ENCODE measurements at regions not wholly inside any gene's neighbourhood (a gene's known extent, or its start where the extent isn't known, plus 50 kb on each side); places are given as distances from the start of the nearest gene placed in this dataset.

GRCh38 chr18:57916684-57917083 is 113.6 kb upstream of the ATP8B1 start:
- DNase-seq (ENCODE audit: low read depth in 3 of 3), result no peak

GRCh38 chr18:57915865-57916582 is 112.9 kb upstream of the ATP8B1 start:
- no peak for DNase-seq (ENCODE audit: low read depth in 3 of 3)

DNA sequence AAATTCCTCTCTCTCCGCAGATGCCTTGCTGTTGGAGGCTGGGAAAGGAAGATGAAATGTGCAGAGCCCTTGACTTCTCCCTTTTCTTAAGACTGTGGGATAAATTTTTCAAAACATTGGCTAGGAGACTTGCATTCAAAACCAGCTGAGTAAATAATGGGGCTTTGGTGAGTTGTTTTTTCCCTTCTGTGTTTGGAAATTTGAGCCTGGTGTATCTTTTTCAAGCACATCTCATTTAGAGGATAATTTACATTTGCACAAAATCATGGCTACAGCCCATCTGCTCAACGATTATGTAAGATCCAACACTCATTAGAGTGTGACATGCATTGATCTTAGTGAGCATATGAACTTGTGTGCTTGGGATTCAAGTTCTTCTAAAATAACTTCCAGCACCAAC is 112.1 kb upstream of the ATP8B1 start:
- DNase-seq (ENCODE audit: low read depth in 3 of 3), result no peak

DNA sequence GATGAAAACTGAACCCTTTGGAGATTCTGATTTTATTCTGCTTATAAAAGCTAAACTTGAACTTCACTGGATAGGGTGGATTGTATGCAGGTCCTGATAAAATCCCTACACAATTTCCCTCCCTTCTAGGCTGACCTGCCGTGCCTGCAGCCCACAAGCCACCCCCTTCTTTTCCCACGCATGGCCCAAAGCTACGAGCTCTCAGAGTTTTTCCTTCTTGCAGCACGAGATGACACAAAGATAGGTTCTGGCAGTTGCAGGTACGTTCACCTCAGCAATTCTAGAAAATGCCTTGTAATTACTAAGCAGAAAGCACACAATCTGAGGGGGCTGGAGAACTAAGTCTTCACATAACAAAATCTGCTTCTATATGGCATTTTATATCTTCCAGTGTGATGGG is 110.6 kb upstream of the ATP8B1 start:
- no peak for DNase-seq (ENCODE audit: low read depth in 3 of 3)

- DNase-seq (ENCODE audit: low read depth in 3 of 3), result peak in 1 of 3 donors; percentile 7
Measured at GRCh38 chr18:57910817-57911216, 107.7 kb upstream of the ATP8B1 start.

GRCh38 chr18:57910134-57910533 is 107.0 kb upstream of the ATP8B1 start:
- DNase-seq (ENCODE audit: low read depth in 3 of 3), result no peak

GRCh38 chr18:57909620-57910019 is 106.5 kb upstream of the ATP8B1 start:
- no peak for DNase-seq (ENCODE audit: low read depth in 3 of 3)

- DNase-seq (ENCODE audit: low read depth in 3 of 3), result no peak
Measured at GRCh38 chr18:57908092-57908491, 105.0 kb upstream of the ATP8B1 start.

GRCh38 chr18:57907550-57907949 is 104.4 kb upstream of the ATP8B1 start:
- DNase-seq (ENCODE audit: low read depth in 3 of 3), result no peak

DNA sequence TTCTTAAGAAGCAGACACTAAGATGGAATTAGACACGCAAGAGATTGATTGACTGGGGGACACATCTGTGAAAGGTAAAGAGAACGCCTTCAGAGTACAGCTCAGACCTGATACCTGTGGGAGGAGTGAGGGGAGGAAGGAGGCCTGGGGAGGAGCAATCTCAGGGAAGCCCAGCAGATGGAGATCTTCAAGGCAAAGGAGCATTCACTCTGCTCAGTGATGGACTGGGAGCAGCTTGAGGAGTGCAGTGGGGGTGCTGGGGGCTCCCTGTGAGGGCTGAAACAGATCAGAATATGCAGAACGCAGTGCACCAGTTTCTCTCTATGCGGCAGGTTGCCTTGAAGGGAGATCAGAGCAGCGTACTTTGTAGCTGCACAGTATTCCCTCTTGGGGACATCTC is 103.7 kb upstream of the ATP8B1 start:
- no peak for DNase-seq (ENCODE audit: low read depth in 3 of 3)

- DNase-seq (ENCODE audit: low read depth in 3 of 3), result no peak
Measured at GRCh38 chr18:57904535-57904934, 101.4 kb upstream of the ATP8B1 start.

GRCh38 chr18:57902721-57903120 is 99.6 kb upstream of the ATP8B1 start:
- DNase-seq (ENCODE audit: low read depth in 3 of 3), result no peak

- no peak for DNase-seq (ENCODE audit: low read depth in 3 of 3)
Measured at GRCh38 chr18:57901825-57902589, 98.9 kb upstream of the ATP8B1 start.

- DNase-seq (ENCODE audit: low read depth in 3 of 3), result no peak
Measured at GRCh38 chr18:57900906-57901435, 97.9 kb upstream of the ATP8B1 start.

GRCh38 chr18:57898506-57899124 is 95.5 kb upstream of the ATP8B1 start:
- no peak for DNase-seq (ENCODE audit: low read depth in 3 of 3)

DNA sequence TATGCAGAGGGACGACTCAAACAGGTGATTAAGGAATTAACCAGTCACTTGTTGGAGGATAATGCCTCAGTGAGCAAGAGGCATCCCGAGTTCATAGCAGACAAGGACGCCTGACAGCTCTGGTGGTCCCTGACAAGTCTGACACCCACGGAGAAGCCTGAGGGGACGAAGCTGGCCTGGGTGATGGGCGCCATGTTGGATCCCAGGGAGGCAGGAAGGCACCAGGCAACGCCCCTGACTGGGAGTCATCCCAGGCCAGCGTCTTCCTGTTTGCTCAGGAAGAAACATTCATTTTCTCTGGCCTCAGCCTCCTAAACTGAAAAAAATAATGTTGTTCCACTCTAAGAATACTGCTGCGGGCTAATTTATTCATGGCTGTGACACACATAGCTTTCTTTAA is 92.1 kb upstream of the ATP8B1 start:
- DNase-seq (ENCODE audit: low read depth in 3 of 3), result no peak

DNA sequence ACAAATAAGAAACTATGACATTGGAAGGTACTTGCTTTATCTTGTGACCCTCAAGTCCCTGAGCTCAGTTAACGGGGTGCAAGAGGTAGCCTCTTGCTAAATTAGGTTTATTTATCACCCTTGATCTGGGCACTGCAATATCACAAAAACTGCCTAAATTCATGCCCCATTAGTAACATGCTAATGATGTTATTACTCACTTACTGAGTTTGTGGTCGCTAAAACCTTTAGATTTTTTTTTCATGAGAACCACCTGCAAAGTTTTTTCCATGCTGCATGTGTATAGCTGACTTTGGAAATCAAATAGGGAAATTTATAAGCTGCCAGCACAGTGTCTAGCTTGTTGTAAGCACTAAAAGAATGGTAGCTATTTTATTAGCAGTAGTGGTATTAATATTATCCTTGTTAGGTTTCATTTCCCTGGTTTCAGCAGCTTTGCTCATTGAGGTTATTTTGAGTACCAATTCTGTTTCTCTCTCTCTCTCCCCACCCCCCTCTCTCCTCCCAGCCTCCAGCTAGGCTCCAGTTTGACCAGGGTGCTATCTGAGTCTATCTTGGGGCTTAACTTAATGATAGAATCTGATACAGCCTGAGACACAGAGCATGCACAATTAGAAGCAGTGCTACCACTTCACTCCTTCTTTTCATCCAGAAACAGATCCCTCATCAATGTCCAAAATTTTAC is 88.7 kb upstream of the ATP8B1 start:
- no peak for DNase-seq (ENCODE audit: low read depth in 3 of 3)

GRCh38 chr18:57890266-57890665 is 87.2 kb upstream of the ATP8B1 start:
- no peak for DNase-seq (ENCODE audit: low read depth in 3 of 3)

GRCh38 chr18:57889841-57890240 is 86.7 kb upstream of the ATP8B1 start:
- DNase-seq (ENCODE audit: low read depth in 3 of 3), result no peak

DNA sequence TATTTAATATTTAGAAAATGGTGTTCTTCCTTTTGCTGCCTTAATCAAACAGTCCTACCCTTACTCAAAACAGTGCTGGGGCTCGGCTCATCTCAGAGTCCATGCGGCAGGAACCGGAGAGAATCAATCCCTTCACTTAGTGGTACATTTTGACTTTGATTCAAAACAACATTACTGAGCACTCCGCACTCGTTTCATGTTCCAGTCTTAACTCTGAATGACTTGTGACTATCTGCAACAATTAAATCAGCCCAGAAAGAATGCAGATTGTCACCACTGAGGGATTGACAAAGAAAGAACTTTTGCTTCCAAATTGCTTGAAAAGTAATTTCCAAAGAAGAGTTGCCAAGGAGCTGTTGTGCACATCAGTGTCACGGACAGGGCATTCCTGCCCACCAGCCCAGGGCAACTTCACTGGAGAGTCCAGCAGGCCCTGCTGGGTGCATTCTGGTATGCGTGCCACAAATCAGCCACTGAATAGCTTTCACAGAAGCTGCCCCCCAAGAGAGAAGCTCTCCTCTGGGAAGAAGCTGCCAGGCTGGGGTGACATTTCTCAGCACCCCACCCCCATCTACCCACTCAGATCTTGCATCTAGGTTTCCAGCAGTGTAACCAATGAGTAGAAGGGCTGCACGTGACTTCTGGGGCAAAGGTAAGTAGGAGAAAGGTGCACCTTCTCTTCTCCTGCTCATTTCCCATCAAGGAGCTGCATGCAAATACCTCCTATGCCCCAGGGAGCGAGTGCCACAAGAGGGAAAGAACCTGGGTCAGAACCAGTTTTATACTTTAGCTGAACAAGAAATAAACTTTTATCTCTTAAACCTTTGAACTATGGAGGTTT is 84.6 kb upstream of the ATP8B1 start:
- no peak for DNase-seq (ENCODE audit: low read depth in 3 of 3)

DNA sequence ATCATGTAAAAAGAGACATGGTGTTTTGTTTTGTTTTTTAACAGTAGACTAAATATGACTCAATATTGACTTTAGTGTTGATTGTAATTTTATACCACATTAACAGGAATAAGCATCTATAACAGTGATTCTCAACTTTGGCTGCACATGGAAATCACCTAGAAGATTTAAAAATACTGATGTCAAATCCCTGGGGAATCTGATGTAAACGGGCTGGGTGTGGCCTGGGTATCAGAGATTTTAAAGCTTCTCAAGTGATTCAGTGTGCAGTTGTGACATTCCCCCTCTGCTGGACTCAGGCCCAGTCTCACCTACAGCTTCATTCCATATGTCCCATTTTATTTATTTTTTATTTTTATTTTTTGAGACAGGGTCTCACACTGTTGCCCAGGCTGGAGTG is 82.8 kb upstream of the ATP8B1 start:
- DNase-seq (ENCODE audit: low read depth in 3 of 3), result no peak
